NT2/D1 (cell line): ENCODE measurements at regions not wholly inside any gene's neighbourhood (a gene's known extent, or its start where the extent isn't known, plus 50 kb on each side); places are given as distances from the start of the nearest gene placed in this dataset.

Experiments
- SUZ12 ChIP-seq: IDR thresholded peaks from 2 replicates; pipeline ENCODE4 v1.6.1; 2011; ENCODE audit not compliant: insufficient read length, insufficient read depth; ENCODE audit errors: extremely low read depth
- ZNF274 ChIP-seq: IDR thresholded peaks from 2 replicates; pipeline ENCODE4 v1.6.1; 2011; ENCODE audit warnings: mild to moderate bottlenecking, low read depth, low read length

DNA sequence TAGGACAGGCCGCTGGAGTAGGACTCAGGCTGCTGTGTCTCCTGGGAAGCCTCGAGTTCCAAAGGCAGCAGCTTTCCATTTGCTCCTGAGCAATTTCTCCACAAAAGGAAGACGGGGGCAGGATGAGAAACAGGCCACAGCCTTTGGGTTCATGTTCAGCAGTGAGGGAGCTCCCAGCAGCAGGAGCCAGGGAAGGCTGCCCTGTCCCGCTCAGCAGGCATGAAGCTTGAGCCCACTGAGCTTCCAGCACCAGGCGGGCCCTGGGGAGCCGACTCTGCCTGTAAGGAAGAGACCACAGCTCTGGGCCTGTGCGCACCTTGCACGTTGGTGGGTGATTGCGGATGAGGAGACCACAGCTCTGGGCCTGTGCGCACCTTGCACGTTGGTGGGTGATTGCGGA is 527.2 kb downstream of the TCERG1L start:
- TF ChIP-seq SUZ12, result no peak
- no peak for TF ChIP-seq ZNF274
